Activated CD8-positive, alpha-beta T cell treated with anti-CD3 and anti-CD28 coated beads for 36 hours (primary cell): ENCODE measurements at regions not wholly inside any gene's neighbourhood (a gene's known extent, or its start where the extent isn't known, plus 50 kb on each side); places are given as distances from the start of the nearest gene placed in this dataset.

Source experiments
- ATAC-seq: fragments of 200-7000 bp; cut with Tn5 transposase; one replicate; pipeline ENCODE4 v1.10.0; 2021; ENCODE audit warnings: mild to moderate bottlenecking, moderate library complexity
- CTCF ChIA-PET: fragments of 350-600 bp; sonication (Branson Sonifier 250); formaldehyde crosslinking; loops from one replicate; lab custom pipeline; 2021; ENCODE audit warnings: antibody characterized with exemption; lab: Charles Lee
- POLR2A ChIA-PET: fragments of 350-600 bp; sonication (Branson Sonifier 250); formaldehyde crosslinking; loops from one replicate; lab custom pipeline; 2021; ENCODE audit warnings: antibody characterized with exemption; lab: Charles Lee
- DNase-seq: peaks from one replicate; pipeline ENCODE4 v3.0.0-alpha.2; 2020
- H3K27ac Mint-ChIP-seq: one replicate; pipeline ENCODE4 v1.8.0; 2021; ENCODE audit warnings: mild to moderate bottlenecking, mixed read lengths
- H3K27me3 Mint-ChIP-seq: one replicate; pipeline ENCODE4 v1.8.0; 2021; ENCODE audit warnings: mixed read lengths
- H3K36me3 Mint-ChIP-seq: one replicate; pipeline ENCODE4 v1.8.0; 2021; ENCODE audit warnings: low read depth, mixed read lengths
- H3K4me1 Mint-ChIP-seq: one replicate; pipeline ENCODE4 v1.8.0; 2021; ENCODE audit warnings: low read depth, mixed read lengths
- H3K4me3 Mint-ChIP-seq: one replicate; pipeline ENCODE4 v1.8.0; 2021; ENCODE audit warnings: mild to moderate bottlenecking, moderate library complexity, mixed read lengths
- H3K9me3 Mint-ChIP-seq: one replicate; pipeline ENCODE4 v1.8.0; 2021; ENCODE audit warnings: mixed read lengths
- CTCF ChIP-seq: fragments of 200-600 bp; IDR thresholded peaks from one replicate; pipeline ENCODE4 v1.8.0; 2022; ENCODE audit warnings: antibody characterized with exemption, mild to moderate bottlenecking
- intact Hi-C: fragments of 100-400 bp; cut with micrococcal nuclease; formaldehyde crosslinking; loops from one replicate; pipeline ENCODE4 v1.10.0; 2022

- Mint-ChIP-seq H3K27ac (no peak overlapping the region), H3K27me3 (no peaks in the 10 kb centered on the region), H3K4me1 (no peaks in the 10 kb centered on the region), H3K9me3 (peaks cover 16% of the 10 kb centered on the region), H3K36me3 (no peaks in the 10 kb centered on the region), H3K4me3 (no peak overlapping the region)
- CTCF ChIA-PET, result no interaction called here
- intact Hi-C loops, result no loop called here
- DNase-seq (no peak), ATAC-seq (no peak)
- POLR2A ChIA-PET, result no interaction called here
- TF ChIP-seq CTCF, result no peak
Measured at GRCh38 chr16:62974424-62974823, 938.2 kb upstream of the CDH8 start.

- H3K27ac Mint-ChIP-seq, result no peak overlapping the region
- no peak for ATAC-seq
- no peak for TF ChIP-seq CTCF
- CTCF ChIA-PET, result no interaction called here
- no peak for DNase-seq
- no peaks in the 10 kb centered on the region for H3K36me3 Mint-ChIP-seq
- peaks cover 16% of the 10 kb centered on the region for H3K9me3 Mint-ChIP-seq
- intact Hi-C loops, result no loop called here
- no peaks in the 10 kb centered on the region for H3K4me1 Mint-ChIP-seq
- POLR2A ChIA-PET, result no interaction called here
- H3K4me3 Mint-ChIP-seq, result no peak overlapping the region
- no peaks in the 10 kb centered on the region for H3K27me3 Mint-ChIP-seq
Measured at GRCh38 chr16:62970851-62971250, 934.6 kb upstream of the CDH8 start.

- no peak for TF ChIP-seq CTCF
- ChIA-PET CTCF (no interaction called here), POLR2A (no interaction called here)
- Mint-ChIP-seq H3K36me3 (no peaks in the 10 kb centered on the region), H3K27me3 (no peaks in the 10 kb centered on the region), H3K4me3 (no peak overlapping the region), H3K27ac (no peak overlapping the region), H3K9me3 (peaks cover 18% of the 10 kb centered on the region), H3K4me1 (no peaks in the 10 kb centered on the region)
- DNase-seq (no peak), ATAC-seq (no peak)
- intact Hi-C loops, result no loop called here
Measured at GRCh38 chr16:62969711-62970318, 933.6 kb upstream of the CDH8 start.

- Mint-ChIP-seq H3K27me3 (no peaks in the 10 kb centered on the region), H3K9me3 (peaks cover 15% of the 10 kb centered on the region), H3K4me3 (no peak overlapping the region)
Measured at GRCh38 chr16:62967611-62968010, 931.4 kb upstream of the CDH8 start.

GRCh38 chr16:62967163-62967562, 930.9 kb upstream of the CDH8 start:
- POLR2A ChIA-PET, result no interaction called here
- Mint-ChIP-seq H3K36me3 (no peaks in the 10 kb centered on the region), H3K27me3 (no peaks in the 10 kb centered on the region), H3K27ac (no peak overlapping the region), H3K9me3 (peaks cover 11% of the 10 kb centered on the region), H3K4me3 (no peak overlapping the region), H3K4me1 (no peaks in the 10 kb centered on the region)
- DNase-seq (no peak), ATAC-seq (no peak)
- TF ChIP-seq CTCF, result no peak
- CTCF ChIA-PET, result no interaction called here
- intact Hi-C loops, result no loop called here

More at GRCh38 chr16:62967611-62968010, 931.4 kb upstream of the CDH8 start:
- Mint-ChIP-seq H3K36me3 (no peaks in the 10 kb centered on the region), H3K27ac (no peak overlapping the region), H3K4me1 (no peaks in the 10 kb centered on the region)
- DNase-seq, result no peak
- no peak for TF ChIP-seq CTCF
- POLR2A ChIA-PET, result no interaction called here
- intact Hi-C loops, result no loop called here
- ATAC-seq, result no peak
- CTCF ChIA-PET, result interaction anchor here (0.6 kb wide), 1 partner anchor 31 kb away, joined by 3 read pairs; no protein-coding TSS in a partner anchor
